PC-3 (cell line): ENCODE measurements at regions not wholly inside any gene's neighbourhood (a gene's known extent, or its start where the extent isn't known, plus 50 kb on each side); places are given as distances from the start of the nearest gene placed in this dataset.

Experiments used
- ATAC-seq: fragments of 200-7000 bp; cut with Tn5 transposase; 2 replicates; pipeline ENCODE4 v1.9.1; 2020; ENCODE audit warnings: mild to moderate bottlenecking, moderate library complexity
- BruUV-seq: library from RNA; stranded (reverse); fragments of 400-500 nt; replicated peaks from 2 replicates; lab custom pipeline; 2021; lab: Mats Ljungman, UMichigan
- CTCF ChIA-PET: fragments of 300-600 bp; sonication (Branson Sonifier 250); formaldehyde crosslinking; loops from one replicate; lab custom pipeline; 2022; ENCODE audit warnings: antibody characterized with exemption; lab: Charles Lee
- POLR2A ChIA-PET: fragments of 300-600 bp; sonication (Branson Sonifier 250); formaldehyde crosslinking; loops from one replicate; lab custom pipeline; 2022; ENCODE audit warnings: antibody characterized with exemption; ENCODE audit not compliant: unreplicated experiment; lab: Charles Lee
- DNase-seq: peaks from one replicate; pipeline ENCODE4 v3.0.0-alpha.2; 2015
- H2AFZ ChIP-seq: fragments of 300-600 bp; sonication (generic); 2 replicates; pipeline ENCODE4 v1.6.0; 2016; ENCODE audit warnings: antibody characterized with exemption, low read length
- H3F3A ChIP-seq: fragments of 300-600 bp; sonication (generic); one replicate; pipeline ENCODE4 v1.6.0; 2017; ENCODE audit warnings: antibody characterized with exemption, low read length, control low read depth, mild to moderate bottlenecking; ENCODE audit not compliant: unreplicated experiment
- H3K27ac ChIP-seq: fragments of 300-600 bp; sonication (generic); 2 replicates; pipeline ENCODE4 v1.5.1; 2016; ENCODE audit warnings: mild to moderate bottlenecking, low read length
- H3K27me3 ChIP-seq: fragments of 300-600 bp; sonication (generic); 2 replicates; pipeline ENCODE4 v1.6.1; 2016; ENCODE audit warnings: low read length, mixed read lengths
- H3K36me3 ChIP-seq: fragments of 300-600 bp; sonication (generic); 2 replicates; pipeline ENCODE4 v1.6.1; 2016; ENCODE audit warnings: low read depth, mixed run types, low read length, mixed read lengths
- H3K4me1 ChIP-seq: fragments of 300-600 bp; sonication (generic); 2 replicates; pipeline ENCODE4 v1.5.1; 2016; ENCODE audit warnings: low read length; ENCODE audit not compliant: insufficient read depth
- H3K4me2 ChIP-seq: fragments of 300-600 bp; sonication (generic); 2 replicates; pipeline ENCODE4 v1.6.0; 2016; ENCODE audit warnings: low read length
- H3K4me3 ChIP-seq: fragments of 300-600 bp; sonication (generic); 2 replicates; pipeline ENCODE4 v1.5.1; 2016; ENCODE audit warnings: mild to moderate bottlenecking, low read length, mixed read lengths
- H3K79me2 ChIP-seq: fragments of 300-600 bp; sonication (generic); 2 replicates; pipeline ENCODE4 v1.6.1; 2017; ENCODE audit warnings: low read length, mixed read lengths
- H3K9ac ChIP-seq: fragments of 300-600 bp; sonication (generic); 2 replicates; pipeline ENCODE4 v1.6.0; 2016; ENCODE audit warnings: mild to moderate bottlenecking, low read length
- H3K9me2 ChIP-seq: fragments of 300-600 bp; sonication (generic); replicated peaks from 2 replicates; pipeline ENCODE4 v1.6.1; 2016; ENCODE audit warnings: mixed run types, low read length, mixed read lengths
- H3K9me3 ChIP-seq: fragments of 300-600 bp; sonication (generic); 2 replicates; pipeline ENCODE4 v1.6.1; 2016; ENCODE audit warnings: low read length, mixed read lengths
- H4K20me1 ChIP-seq: fragments of 300-600 bp; sonication (generic); 2 replicates; pipeline ENCODE4 v1.6.1; 2016; ENCODE audit warnings: low read length, mixed read lengths
- EZH2 ChIP-seq: fragments of 300-600 bp; sonication (generic); IDR thresholded peaks from one replicate; pipeline ENCODE4 v1.6.1; 2017; ENCODE audit warnings: antibody characterized with exemption, mild to moderate bottlenecking, low read length; ENCODE audit not compliant: unreplicated experiment
- EZH2phosphoT487 ChIP-seq: fragments of 300-600 bp; sonication (generic); IDR thresholded peaks from 2 replicates; pipeline ENCODE4 v1.6.1; 2018; ENCODE audit warnings: mild to moderate bottlenecking, antibody characterized with exemption, low read length, borderline replicate concordance
- intact Hi-C: fragments of 100-400 bp; cut with micrococcal nuclease; formaldehyde crosslinking; loops from 2 replicates; pipeline ENCODE4 v1.9.0; 2023
- TF ChIP-seq, protein P1 (sequence below): fragments of 300-600 bp; sonication (generic); conservative IDR thresholded peaks from 2 replicates; pipeline ENCODE4 v1.5.1; 2017; ENCODE audit warnings: antibody characterized with exemption, low read depth, mild to moderate bottlenecking, low read length

- no peaks in the 10 kb centered on the region for H3K36me3 ChIP-seq
These were observed 192.3 kb downstream of the RPLP1 start for GRCh38 chr15:69644876-69645275.

DNA sequence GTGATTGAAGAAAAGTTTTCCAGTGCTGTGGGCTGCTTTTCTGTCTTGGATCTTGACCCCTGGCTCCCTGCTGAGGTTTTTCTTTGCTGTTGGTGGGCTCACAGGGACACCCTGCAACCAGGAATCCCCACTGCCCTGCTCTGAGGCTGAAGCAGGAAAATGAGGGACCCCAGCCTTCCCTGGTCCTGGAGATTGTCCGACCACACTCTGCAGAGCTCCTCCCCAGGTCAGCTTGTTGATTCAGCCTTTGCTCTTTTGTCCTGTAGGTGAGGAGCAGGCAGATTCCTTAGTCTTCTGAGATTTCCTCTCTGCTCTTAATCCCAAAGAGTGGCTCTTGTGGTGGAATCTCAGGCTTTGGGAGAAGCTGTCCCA is 194.5 kb downstream of the RPLP1 start:
- intact Hi-C loops: no loop called here
- ChIA-PET CTCF (no interaction called here), POLR2A (interaction anchor here (0.6 kb wide), 1 partner anchor 734 kb away, joined by 4 read pairs; no protein-coding TSS in a partner anchor)

More at GRCh38 chr15:69644876-69645275, 192.3 kb downstream of the RPLP1 start:
- Histone ChIP-seq H3K27ac (no peak overlapping the region), H3K79me2 (no peaks in the 10 kb centered on the region), H3K9ac (no peak overlapping the region), H3K27me3 (peaks cover 38% of the 10 kb centered on the region), H2AFZ (no peak overlapping the region), H4K20me1 (no peaks in the 10 kb centered on the region), H3K9me2 (no peaks in the 10 kb centered on the region), H3K4me2 (no peak overlapping the region), H3F3A (no peaks in the 10 kb centered on the region), H3K4me1 (no peaks in the 10 kb centered on the region), H3K4me3 (no peak overlapping the region), H3K9me3 (no peaks in the 10 kb centered on the region)
- DNase-seq (no peak), ATAC-seq (no peak)
- POLR2A ChIA-PET: no interaction called here
- CTCF ChIA-PET: no interaction called here
- intact Hi-C loops: no loop called here
- no TSS peak for BruUV-seq
- TF ChIP-seq EZH2 (no peak), EZH2phosphoT487 (no peak)
- TF ChIP-seq, protein P1, sequence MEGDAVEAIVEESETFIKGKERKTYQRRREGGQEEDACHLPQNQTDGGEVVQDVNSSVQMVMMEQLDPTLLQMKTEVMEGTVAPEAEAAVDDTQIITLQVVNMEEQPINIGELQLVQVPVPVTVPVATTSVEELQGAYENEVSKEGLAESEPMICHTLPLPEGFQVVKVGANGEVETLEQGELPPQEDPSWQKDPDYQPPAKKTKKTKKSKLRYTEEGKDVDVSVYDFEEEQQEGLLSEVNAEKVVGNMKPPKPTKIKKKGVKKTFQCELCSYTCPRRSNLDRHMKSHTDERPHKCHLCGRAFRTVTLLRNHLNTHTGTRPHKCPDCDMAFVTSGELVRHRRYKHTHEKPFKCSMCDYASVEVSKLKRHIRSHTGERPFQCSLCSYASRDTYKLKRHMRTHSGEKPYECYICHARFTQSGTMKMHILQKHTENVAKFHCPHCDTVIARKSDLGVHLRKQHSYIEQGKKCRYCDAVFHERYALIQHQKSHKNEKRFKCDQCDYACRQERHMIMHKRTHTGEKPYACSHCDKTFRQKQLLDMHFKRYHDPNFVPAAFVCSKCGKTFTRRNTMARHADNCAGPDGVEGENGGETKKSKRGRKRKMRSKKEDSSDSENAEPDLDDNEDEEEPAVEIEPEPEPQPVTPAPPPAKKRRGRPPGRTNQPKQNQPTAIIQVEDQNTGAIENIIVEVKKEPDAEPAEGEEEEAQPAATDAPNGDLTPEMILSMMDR: no peak

GRCh38 chr15:69648212-69648611 is 195.6 kb downstream of the RPLP1 start:
- no peaks in the 10 kb centered on the region for H3K9me3 ChIP-seq
- BruUV-seq: no TSS peak
- no peaks in the 10 kb centered on the region for H3K9me2 ChIP-seq
- H3K4me2 ChIP-seq: no peak overlapping the region
- no peak overlapping the region for H2AFZ ChIP-seq
- intact Hi-C loops: no loop called here
- peaks cover 27% of the 10 kb centered on the region for H3K27me3 ChIP-seq
- no peak overlapping the region for H3K4me3 ChIP-seq
- no peaks in the 10 kb centered on the region for H3K4me1 ChIP-seq
- H3K27ac ChIP-seq: no peak overlapping the region
- H4K20me1 ChIP-seq: no peaks in the 10 kb centered on the region
- ATAC-seq (no peak), DNase-seq (no peak)
- ChIA-PET POLR2A (no interaction called here), CTCF (no interaction called here)
- H3K79me2 ChIP-seq: no peaks in the 10 kb centered on the region
- no peaks in the 10 kb centered on the region for H3F3A ChIP-seq
- no peaks in the 10 kb centered on the region for H3K36me3 ChIP-seq
- H3K9ac ChIP-seq: no peak overlapping the region
- TF ChIP-seq EZH2: no peak
- TF ChIP-seq EZH2phosphoT487: no peak
- TF ChIP-seq, protein P1: no peak

More for the DNA sequence above, 194.5 kb downstream of the RPLP1 start:
- DNase-seq: no peak
- ATAC-seq: no peak
- Histone ChIP-seq H3K27ac (no peak overlapping the region), H3F3A (no peaks in the 10 kb centered on the region), H3K36me3 (no peaks in the 10 kb centered on the region), H3K9me3 (no peaks in the 10 kb centered on the region), H3K4me1 (no peaks in the 10 kb centered on the region), H3K4me3 (no peak overlapping the region), H3K4me2 (no peak overlapping the region), H3K9ac (no peak overlapping the region), H2AFZ (no peak overlapping the region), H4K20me1 (no peaks in the 10 kb centered on the region), H3K9me2 (no peaks in the 10 kb centered on the region), H3K79me2 (no peaks in the 10 kb centered on the region), H3K27me3 (peaks cover 28% of the 10 kb centered on the region)
- TF ChIP-seq, protein P1: no peak
- no peak for TF ChIP-seq EZH2
- TF ChIP-seq EZH2phosphoT487: no peak
- no TSS peak for BruUV-seq
